Gastrocnemius medialis (tissue), 4 donors: ENCODE measurements at regions not wholly inside any gene's neighbourhood (a gene's known extent, or its start where the extent isn't known, plus 50 kb on each side); places are given as distances from the start of the nearest gene placed in this dataset.

Experiments
- ATAC-seq, 2 donors: fragments of 150-250 bp; one replicate each; pipeline ENCODE4 v1.9.1; 2016
- DNase-seq, 2 donors: peaks; one replicate each; pipeline ENCODE4 v3.0.0-alpha.2; 2019
- H3K27ac ChIP-seq, 4 donors: fragments of 200-600 bp; sonication (generic); 1 replicate in 1 of 4; 2 replicates in 3 of 4; pipeline ENCODE4 v1.5.1; 2016 to 2018; ENCODE audit warnings: mild to moderate bottlenecking in 2 of 4, moderate library complexity in 1 of 4
- H3K27me3 ChIP-seq, 3 donors: fragments of 200-600 bp; sonication (generic) in 2 of 3; 1 replicate in 1 of 3; 2 replicates in 2 of 3; pipeline versions ENCODE4 v1.5.1 to v1.6.0; 2016 to 2019; ENCODE audit warnings: mild to moderate bottlenecking in 1 of 3, moderate library complexity in 1 of 3
- H3K36me3 ChIP-seq, 2 donors: fragments of 200-600 bp; sonication (generic) in 1 of 2; one replicate each; pipeline ENCODE4 v1.5.1; 2017 to 2018
- H3K4me1 ChIP-seq, 2 donors: fragments of 200-600 bp; sonication (generic) in 1 of 2; one replicate each; pipeline ENCODE4 v1.5.1; 2016 to 2017; ENCODE audit warnings: mild to moderate bottlenecking in 2 of 2
- H3K4me3 ChIP-seq, 4 donors: fragments of 200-600 bp; sonication (generic) in 3 of 4; 1 replicate in 1 of 4; 2 replicates in 3 of 4; pipeline ENCODE4 v1.5.1; 2016 to 2019; ENCODE audit warnings: mild to moderate bottlenecking in 2 of 4
- H3K9me3 ChIP-seq, 3 donors: fragments of 200-600 bp; sonication (generic) in 2 of 3; 1 replicate in 1 of 3; 2 replicates in 2 of 3; pipeline ENCODE4 v1.5.1; 2016 to 2019
- POLR2A ChIP-seq, 2 donors: fragments of 450-650 bp; IDR thresholded peaks; one replicate each; pipeline ENCODE4 v1.6.1; 2017; ENCODE audit warnings: antibody characterized with exemption in 2 of 2, mild to moderate bottlenecking in 2 of 2, moderate library complexity in 2 of 2
- in situ Hi-C, 4 donors: fragments of 200-750 bp; cut with MboI; loops; one replicate each; pipeline versions ENCODE4 v1.15.0 to v1.8.0; 2017; ENCODE audit warnings: low sequenced_read_pairs in 4 of 4
- intact Hi-C: fragments of 100-400 bp; cut with DNase I; formaldehyde crosslinking; loops from one replicate; pipeline ENCODE4 v1.15.1; 2023; ENCODE audit warnings: low total_unique reads
- TF ChIP-seq, protein P1 (sequence below), 5 experiments: fragments of 450-650 bp in 3 of 5; fragments of 200-600 bp in 2 of 5; sonication (generic) in 2 of 5; IDR thresholded peaks in 4 of 5; conservative IDR thresholded peaks in 1 of 5; 1 replicate in 4 of 5; 2 replicates in 1 of 5; pipeline ENCODE4 v1.5.1; 2016 to 2019; ENCODE audit warnings: antibody characterized with exemption in 5 of 5, mild to moderate bottlenecking in 3 of 5, moderate library complexity in 3 of 5

DNA sequence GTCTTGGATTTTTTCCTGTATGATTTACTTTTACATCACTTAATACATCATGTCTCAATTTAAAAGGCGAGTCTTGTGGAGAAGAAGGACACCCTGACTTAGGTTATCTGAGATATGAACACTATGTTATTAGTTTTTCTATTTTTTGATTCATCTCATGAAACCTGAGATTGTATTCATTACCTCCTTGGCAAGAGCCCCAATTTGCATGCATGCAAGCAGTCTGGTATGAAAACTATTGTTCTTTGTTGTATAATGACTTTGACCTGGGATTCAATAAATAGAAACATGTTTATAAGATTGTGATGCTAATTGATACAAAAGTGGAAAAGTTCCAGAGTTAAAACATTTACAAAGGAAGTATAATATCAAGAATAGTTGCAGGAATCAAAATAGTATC lies 576.1 kb downstream of the NOVA1 start:
- no peak for ATAC-seq
- intact Hi-C loops: no loop called here
- H3K27me3 ChIP-seq: no peaks in the 10 kb centered on the region
- no peak for DNase-seq
- no peak overlapping the region for H3K27ac ChIP-seq
- H3K36me3 ChIP-seq: no peaks in the 10 kb centered on the region
- in situ Hi-C loops: no loop called here
- TF ChIP-seq, protein P1, sequence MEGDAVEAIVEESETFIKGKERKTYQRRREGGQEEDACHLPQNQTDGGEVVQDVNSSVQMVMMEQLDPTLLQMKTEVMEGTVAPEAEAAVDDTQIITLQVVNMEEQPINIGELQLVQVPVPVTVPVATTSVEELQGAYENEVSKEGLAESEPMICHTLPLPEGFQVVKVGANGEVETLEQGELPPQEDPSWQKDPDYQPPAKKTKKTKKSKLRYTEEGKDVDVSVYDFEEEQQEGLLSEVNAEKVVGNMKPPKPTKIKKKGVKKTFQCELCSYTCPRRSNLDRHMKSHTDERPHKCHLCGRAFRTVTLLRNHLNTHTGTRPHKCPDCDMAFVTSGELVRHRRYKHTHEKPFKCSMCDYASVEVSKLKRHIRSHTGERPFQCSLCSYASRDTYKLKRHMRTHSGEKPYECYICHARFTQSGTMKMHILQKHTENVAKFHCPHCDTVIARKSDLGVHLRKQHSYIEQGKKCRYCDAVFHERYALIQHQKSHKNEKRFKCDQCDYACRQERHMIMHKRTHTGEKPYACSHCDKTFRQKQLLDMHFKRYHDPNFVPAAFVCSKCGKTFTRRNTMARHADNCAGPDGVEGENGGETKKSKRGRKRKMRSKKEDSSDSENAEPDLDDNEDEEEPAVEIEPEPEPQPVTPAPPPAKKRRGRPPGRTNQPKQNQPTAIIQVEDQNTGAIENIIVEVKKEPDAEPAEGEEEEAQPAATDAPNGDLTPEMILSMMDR (IDR thresholded peaks at IDR 0.05 in 4 of 5, conservative IDR thresholded peaks at IDR 0.05 in 1 of 5): no peak
- TF ChIP-seq POLR2A (IDR thresholded peaks at IDR 0.05): no peak
- H3K4me3 ChIP-seq: no peak overlapping the region
- no peaks in the 10 kb centered on the region for H3K9me3 ChIP-seq
- no peaks in the 10 kb centered on the region for H3K4me1 ChIP-seq

DNA sequence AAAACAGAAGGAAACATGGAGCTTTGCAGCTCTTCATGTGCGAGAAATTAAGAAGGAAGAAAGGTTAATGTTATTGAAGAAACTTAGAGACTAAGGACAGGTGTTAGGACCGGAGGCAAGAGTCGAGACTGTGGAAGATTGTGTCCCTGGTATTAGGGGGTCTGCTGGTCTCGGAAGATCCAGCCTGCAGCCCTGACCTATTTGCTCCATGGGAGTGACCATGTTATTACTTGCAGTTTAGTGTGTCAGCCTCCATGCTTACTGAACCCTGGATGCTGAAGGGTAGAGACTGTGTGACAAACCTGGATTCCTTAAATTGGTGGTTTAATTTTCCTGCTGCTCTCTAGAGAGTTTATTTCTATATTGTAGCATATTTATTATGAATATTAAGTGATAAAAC lies 580.6 kb downstream of the NOVA1 start:
- TF ChIP-seq, protein P1 (IDR thresholded peaks at IDR 0.05 in 4 of 5, conservative IDR thresholded peaks at IDR 0.05 in 1 of 5): no peak
- no peak for TF ChIP-seq POLR2A (IDR thresholded peaks at IDR 0.05)
- ATAC-seq (no peak), DNase-seq (no peak)
- in situ Hi-C loops (no loop called here), intact Hi-C loops (no loop called here)
- H3K27me3 ChIP-seq: no peaks in the 10 kb centered on the region
- H3K4me1 ChIP-seq: no peaks in the 10 kb centered on the region
- no peaks in the 10 kb centered on the region for H3K36me3 ChIP-seq
- no peak overlapping the region for H3K27ac ChIP-seq
- H3K4me3 ChIP-seq: no peak overlapping the region
- no peaks in the 10 kb centered on the region for H3K9me3 ChIP-seq

DNA sequence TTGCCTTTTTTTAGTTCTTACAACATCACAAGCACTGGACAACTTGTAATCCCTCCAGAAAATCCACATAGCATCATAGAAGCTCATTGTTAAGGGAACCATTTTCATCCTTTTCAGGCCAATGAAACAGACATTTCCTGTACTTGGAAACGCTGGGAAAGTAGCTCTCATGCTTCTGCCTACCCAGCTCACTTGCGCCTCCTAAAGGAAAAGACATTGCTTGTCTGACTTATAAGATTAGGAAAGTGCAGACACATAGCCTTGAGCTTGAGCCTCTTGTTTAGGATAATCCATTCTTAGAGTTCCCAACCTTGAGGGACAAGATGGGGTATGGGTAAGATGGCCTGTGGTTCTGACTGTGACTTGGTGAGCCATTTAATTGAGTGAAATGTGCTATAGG lies 589.5 kb downstream of the NOVA1 start:
- H3K4me3 ChIP-seq: no peak overlapping the region
- H3K27me3 ChIP-seq: no peaks in the 10 kb centered on the region
- ATAC-seq (no peak), DNase-seq (no peak)
- TF ChIP-seq, protein P1 (IDR thresholded peaks at IDR 0.05 in 4 of 5, conservative IDR thresholded peaks at IDR 0.05 in 1 of 5): no peak
- TF ChIP-seq POLR2A (IDR thresholded peaks at IDR 0.05): no peak
- intact Hi-C loops (no loop called here), in situ Hi-C loops (no loop called here)
- no peaks in the 10 kb centered on the region for H3K9me3 ChIP-seq
- H3K36me3 ChIP-seq: no peaks in the 10 kb centered on the region
- H3K4me1 ChIP-seq: no peaks in the 10 kb centered on the region
- no peak overlapping the region for H3K27ac ChIP-seq

DNA sequence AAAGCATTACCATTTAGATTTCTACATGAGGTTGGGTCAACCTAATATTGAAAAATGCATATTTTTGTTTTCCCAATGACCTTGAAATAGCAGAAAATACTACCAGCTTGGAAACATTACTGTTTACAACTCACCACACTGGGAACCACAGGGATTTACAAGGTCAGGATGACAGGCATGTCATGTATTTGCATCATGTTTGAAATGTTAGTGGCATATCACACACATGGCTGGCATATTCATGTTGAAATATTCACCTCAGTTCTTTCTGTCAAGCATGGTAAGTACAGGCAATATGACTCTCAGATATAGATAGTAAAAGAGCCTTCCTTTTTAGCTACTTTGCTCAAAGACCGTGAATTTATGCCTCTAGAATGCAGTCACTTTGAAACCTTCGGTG lies 593.5 kb downstream of the NOVA1 start:
- ATAC-seq: no peak
- H3K27me3 ChIP-seq: no peaks in the 10 kb centered on the region
- H3K27ac ChIP-seq: no peak overlapping the region
- no peak for DNase-seq
- no peaks in the 10 kb centered on the region for H3K4me1 ChIP-seq
- H3K36me3 ChIP-seq: no peaks in the 10 kb centered on the region
- H3K4me3 ChIP-seq: no peak overlapping the region
- TF ChIP-seq POLR2A (IDR thresholded peaks at IDR 0.05): no peak
- TF ChIP-seq, protein P1 (IDR thresholded peaks at IDR 0.05 in 4 of 5, conservative IDR thresholded peaks at IDR 0.05 in 1 of 5): no peak
- intact Hi-C loops: no loop called here
- H3K9me3 ChIP-seq: no peaks in the 10 kb centered on the region
- in situ Hi-C loops: no loop called here

DNA sequence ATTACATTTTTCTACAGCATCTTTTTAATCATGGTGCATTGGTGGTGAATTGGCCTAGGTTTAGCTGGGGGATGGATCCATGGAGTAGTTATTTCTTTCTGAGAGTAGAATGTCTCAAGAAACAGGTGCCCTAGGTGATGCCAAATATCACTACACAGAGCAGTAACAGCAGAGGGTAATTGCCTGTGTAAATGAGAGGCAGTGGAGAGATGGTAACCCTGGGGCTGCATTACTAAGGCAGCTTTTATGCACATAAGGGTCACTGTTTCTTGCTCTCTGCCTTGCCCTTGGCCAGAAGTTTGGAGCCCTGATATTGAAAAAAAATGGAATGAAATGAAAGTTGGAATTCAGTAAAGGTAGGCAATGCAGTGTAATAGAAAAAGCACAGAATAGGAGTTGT lies 604.0 kb downstream of the NOVA1 start:
- TF ChIP-seq, protein P1 (IDR thresholded peaks at IDR 0.05 in 4 of 5, conservative IDR thresholded peaks at IDR 0.05 in 1 of 5): no peak
- no peak for TF ChIP-seq POLR2A (IDR thresholded peaks at IDR 0.05)
- H3K9me3 ChIP-seq: no peaks in the 10 kb centered on the region
- DNase-seq (no peak), ATAC-seq (no peak)
- H3K4me1 ChIP-seq: no peaks in the 10 kb centered on the region
- intact Hi-C loops (no loop called here), in situ Hi-C loops (no loop called here)
- H3K36me3 ChIP-seq: no peaks in the 10 kb centered on the region
- no peak overlapping the region for H3K27ac ChIP-seq
- H3K27me3 ChIP-seq: no peaks in the 10 kb centered on the region
- no peak overlapping the region for H3K4me3 ChIP-seq
